ENCODE measurements at regions not wholly inside any gene's neighbourhood (a gene's known extent, or its start where the extent isn't known, plus 50 kb on each side); places are given as distances from the start of the nearest gene placed in this dataset.

DNA sequence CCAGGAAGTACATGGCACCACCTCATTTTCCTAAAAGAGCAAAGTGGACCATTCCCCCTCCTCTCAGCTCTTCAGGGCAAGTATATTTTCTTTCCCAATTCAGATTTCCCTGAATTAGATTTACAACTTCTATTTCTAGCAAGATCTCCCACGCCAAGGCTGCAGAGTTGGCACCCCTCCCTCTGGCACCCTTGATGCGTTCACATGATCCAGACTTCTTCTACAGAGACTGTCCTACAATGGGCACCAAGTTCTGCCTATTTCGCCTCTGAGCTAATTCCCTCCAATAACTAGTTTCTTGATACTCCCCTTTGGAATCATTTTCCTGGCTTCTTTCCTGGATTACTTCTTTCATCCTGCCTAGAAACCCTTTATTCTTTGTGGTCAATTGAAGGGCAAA lies 122.0 kb downstream of the CDC7 start:
- no peak for DNase-seq
- Histone ChIP-seq H3K4me3 (ENCODE audit: low read depth, low read length) (no peak overlapping the region), H3K27me3 (replicated peaks) (no peaks in the 10 kb centered on the region), H3K36me3 (replicated peaks) (no peaks in the 10 kb centered on the region), H3K27ac (no peak overlapping the region)
- in situ Hi-C loops (cut with HindIII; ENCODE audit: low pct_ligation_motif_present, low sequenced_read_pairs) = no loop called here
- TF ChIP-seq, protein P1, sequence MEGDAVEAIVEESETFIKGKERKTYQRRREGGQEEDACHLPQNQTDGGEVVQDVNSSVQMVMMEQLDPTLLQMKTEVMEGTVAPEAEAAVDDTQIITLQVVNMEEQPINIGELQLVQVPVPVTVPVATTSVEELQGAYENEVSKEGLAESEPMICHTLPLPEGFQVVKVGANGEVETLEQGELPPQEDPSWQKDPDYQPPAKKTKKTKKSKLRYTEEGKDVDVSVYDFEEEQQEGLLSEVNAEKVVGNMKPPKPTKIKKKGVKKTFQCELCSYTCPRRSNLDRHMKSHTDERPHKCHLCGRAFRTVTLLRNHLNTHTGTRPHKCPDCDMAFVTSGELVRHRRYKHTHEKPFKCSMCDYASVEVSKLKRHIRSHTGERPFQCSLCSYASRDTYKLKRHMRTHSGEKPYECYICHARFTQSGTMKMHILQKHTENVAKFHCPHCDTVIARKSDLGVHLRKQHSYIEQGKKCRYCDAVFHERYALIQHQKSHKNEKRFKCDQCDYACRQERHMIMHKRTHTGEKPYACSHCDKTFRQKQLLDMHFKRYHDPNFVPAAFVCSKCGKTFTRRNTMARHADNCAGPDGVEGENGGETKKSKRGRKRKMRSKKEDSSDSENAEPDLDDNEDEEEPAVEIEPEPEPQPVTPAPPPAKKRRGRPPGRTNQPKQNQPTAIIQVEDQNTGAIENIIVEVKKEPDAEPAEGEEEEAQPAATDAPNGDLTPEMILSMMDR (IDR thresholded peaks at IDR 0.05; ENCODE audit: low read depth, low read length, missing control alignments) = no peak

DNA sequence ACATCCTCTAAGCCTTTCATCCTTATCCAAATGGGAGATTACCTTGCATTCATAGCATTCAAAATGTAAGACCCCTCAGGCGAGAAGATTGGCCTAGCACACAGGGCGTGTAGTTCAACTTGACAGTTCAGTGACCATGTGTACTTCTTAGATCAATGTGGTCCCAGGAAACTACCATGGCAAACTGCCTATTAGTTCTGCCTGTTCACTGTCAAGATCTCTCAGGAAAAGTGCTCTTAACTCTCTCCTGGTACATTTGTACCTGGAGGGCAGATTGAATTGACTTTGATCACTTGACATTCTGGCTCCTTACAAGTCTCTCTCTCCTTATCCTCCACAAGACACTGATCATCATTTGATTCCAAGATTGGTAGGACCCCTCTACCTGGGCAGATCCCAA lies 122.4 kb downstream of the CDC7 start:
- in situ Hi-C loops (cut with HindIII; ENCODE audit: low pct_ligation_motif_present, low sequenced_read_pairs) = no loop called here

DNA sequence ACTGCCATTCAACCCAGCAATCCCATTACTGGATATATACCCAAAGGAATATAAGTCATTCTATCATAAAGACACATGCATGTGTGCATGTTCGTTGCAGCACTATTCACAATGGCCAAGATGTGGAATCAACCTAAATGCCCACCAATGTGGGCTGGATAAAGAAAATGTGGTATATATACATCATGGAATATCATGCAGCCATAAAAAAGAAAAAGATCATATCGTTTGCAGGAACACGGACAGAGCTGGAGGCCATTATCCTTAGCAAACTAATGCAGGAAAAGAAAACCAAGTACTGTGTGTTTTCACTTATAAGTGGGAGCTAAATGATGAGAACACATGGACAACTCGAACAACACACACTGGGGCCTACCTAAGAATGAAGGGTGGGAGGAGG lies 123.7 kb downstream of the CDC7 start:
- no peak for DNase-seq
- Histone ChIP-seq H3K36me3 (replicated peaks) (no peaks in the 10 kb centered on the region), H3K27ac (no peak overlapping the region), H3K4me3 (ENCODE audit: low read depth, low read length) (no peak overlapping the region), H3K27me3 (replicated peaks) (no peaks in the 10 kb centered on the region)
- TF ChIP-seq, protein P1 (IDR thresholded peaks at IDR 0.05; ENCODE audit: low read depth, low read length, missing control alignments) = no peak
- in situ Hi-C loops (cut with HindIII; ENCODE audit: low pct_ligation_motif_present, low sequenced_read_pairs) = no loop called here

More for the DNA sequence above, 122.4 kb downstream of the CDC7 start:
- H3K27ac ChIP-seq = no peak overlapping the region
- TF ChIP-seq, protein P1 (IDR thresholded peaks at IDR 0.05; ENCODE audit: low read depth, low read length, missing control alignments) = no peak
- H3K4me3 ChIP-seq (ENCODE audit: low read depth, low read length) = no peak overlapping the region
- H3K36me3 ChIP-seq (replicated peaks) = no peaks in the 10 kb centered on the region
- no peak for DNase-seq
- no peaks in the 10 kb centered on the region for H3K27me3 ChIP-seq (replicated peaks)
